ENCODE measurements at regions not wholly inside any gene's neighbourhood (a gene's known extent, or its start where the extent isn't known, plus 50 kb on each side); places are given as distances from the start of the nearest gene placed in this dataset.
A peak's percentile ranks its signal among the peaks of the same experiment; 100 is the strongest.

DNA sequence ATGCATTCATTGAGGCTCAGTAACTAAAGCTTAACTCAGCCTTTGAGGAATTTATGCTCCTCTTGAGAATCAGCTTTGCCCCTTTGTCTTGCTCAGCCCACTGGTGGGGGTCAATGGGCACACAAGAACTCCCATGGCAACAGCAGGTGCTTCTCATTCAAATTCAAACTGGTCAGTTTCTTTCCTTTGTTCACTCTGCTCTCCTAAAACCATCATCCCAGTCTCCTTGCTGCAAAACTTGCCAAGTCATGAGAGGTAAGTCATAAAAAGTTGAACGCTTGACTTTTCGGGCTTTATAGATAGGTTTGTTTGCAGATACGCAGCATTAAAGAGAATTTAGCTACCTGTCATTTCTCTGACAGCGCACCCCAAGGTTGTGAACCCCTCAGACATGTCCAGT, 146.8 kb downstream of the TFAP2A start:
- H3K27ac Mint-ChIP-seq = no peak overlapping the region
- H3K4me3 Mint-ChIP-seq = peak overlapping the region in 1 of 3 experiments; percentile 44
- no peaks in the 10 kb centered on the region for H3K36me3 Mint-ChIP-seq (ENCODE audit: low read depth)
- no peaks in the 10 kb centered on the region for H3K9me3 Mint-ChIP-seq
- TF ChIP-seq, protein P1, sequence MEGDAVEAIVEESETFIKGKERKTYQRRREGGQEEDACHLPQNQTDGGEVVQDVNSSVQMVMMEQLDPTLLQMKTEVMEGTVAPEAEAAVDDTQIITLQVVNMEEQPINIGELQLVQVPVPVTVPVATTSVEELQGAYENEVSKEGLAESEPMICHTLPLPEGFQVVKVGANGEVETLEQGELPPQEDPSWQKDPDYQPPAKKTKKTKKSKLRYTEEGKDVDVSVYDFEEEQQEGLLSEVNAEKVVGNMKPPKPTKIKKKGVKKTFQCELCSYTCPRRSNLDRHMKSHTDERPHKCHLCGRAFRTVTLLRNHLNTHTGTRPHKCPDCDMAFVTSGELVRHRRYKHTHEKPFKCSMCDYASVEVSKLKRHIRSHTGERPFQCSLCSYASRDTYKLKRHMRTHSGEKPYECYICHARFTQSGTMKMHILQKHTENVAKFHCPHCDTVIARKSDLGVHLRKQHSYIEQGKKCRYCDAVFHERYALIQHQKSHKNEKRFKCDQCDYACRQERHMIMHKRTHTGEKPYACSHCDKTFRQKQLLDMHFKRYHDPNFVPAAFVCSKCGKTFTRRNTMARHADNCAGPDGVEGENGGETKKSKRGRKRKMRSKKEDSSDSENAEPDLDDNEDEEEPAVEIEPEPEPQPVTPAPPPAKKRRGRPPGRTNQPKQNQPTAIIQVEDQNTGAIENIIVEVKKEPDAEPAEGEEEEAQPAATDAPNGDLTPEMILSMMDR (IDR thresholded peaks at IDR 0.05; ENCODE audit: unreplicated experiment in 3 of 3) = no peak
- peaks cover 26% of the 10 kb centered on the region for H3K27me3 Mint-ChIP-seq (ENCODE audit: low read depth)
- peaks cover 5% of the 10 kb centered on the region for H3K4me1 Mint-ChIP-seq

DNA sequence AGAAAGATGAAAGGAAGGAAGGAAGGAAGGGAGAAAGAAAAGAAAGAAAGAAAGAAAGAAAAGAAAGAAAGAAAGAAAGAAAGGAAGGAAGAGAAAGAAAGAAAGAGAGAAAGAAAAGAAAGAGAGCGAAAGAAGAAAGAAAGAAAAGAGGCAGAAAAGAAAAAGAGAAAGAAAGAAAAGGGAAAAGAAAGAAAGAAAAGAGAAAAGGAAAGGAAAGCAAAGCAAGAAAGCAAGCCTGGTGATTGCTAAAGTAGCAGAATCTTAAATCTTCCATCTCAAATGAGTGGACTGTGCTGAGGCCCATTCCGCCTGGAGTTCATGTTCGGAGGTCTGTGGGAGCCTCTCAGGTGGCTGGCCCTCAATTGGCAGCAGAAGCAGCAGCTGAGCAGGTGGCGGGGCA, 148.4 kb downstream of the TFAP2A start:
- TF ChIP-seq, protein P1 (IDR thresholded peaks at IDR 0.05; ENCODE audit: unreplicated experiment in 3 of 3) = no peak
- no peak overlapping the region for H3K4me3 Mint-ChIP-seq

DNA sequence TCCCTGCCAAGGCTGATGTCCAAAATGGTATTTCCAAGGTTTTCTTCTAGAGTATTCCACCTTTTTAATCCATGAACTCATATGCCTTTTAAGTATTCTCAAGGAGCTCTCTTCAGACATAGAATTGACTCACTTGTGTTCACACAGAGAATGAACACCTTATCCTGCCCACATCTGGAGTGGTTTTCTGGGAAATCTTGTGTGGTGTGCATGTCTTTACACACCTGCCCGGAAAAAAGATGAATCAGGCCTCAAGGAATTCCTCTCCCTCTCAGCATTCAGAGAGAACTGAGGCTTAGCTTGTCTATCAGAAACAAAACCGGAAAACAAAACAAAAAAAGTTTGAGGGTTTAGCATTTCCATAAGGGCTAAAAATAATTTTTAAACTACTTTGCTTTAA, 148.8 kb downstream of the TFAP2A start:
- TF ChIP-seq, protein P1 (IDR thresholded peaks at IDR 0.05; ENCODE audit: unreplicated experiment in 3 of 3) = no peak
- Mint-ChIP-seq H3K27ac (no peak overlapping the region), H3K9me3 (no peaks in the 10 kb centered on the region), H3K36me3 (ENCODE audit: low read depth) (no peaks in the 10 kb centered on the region), H3K4me3 (no peak overlapping the region), H3K27me3 (ENCODE audit: low read depth) (peaks cover 29% of the 10 kb centered on the region), H3K4me1 (peaks cover 5% of the 10 kb centered on the region)

More for the DNA sequence above, 148.4 kb downstream of the TFAP2A start:
- no peak overlapping the region for H3K27ac Mint-ChIP-seq
- no peaks in the 10 kb centered on the region for H3K36me3 Mint-ChIP-seq (ENCODE audit: low read depth)
- no peaks in the 10 kb centered on the region for H3K9me3 Mint-ChIP-seq
- H3K4me1 Mint-ChIP-seq = peaks cover 5% of the 10 kb centered on the region
- H3K27me3 Mint-ChIP-seq (ENCODE audit: low read depth) = peaks cover 29% of the 10 kb centered on the region

DNA sequence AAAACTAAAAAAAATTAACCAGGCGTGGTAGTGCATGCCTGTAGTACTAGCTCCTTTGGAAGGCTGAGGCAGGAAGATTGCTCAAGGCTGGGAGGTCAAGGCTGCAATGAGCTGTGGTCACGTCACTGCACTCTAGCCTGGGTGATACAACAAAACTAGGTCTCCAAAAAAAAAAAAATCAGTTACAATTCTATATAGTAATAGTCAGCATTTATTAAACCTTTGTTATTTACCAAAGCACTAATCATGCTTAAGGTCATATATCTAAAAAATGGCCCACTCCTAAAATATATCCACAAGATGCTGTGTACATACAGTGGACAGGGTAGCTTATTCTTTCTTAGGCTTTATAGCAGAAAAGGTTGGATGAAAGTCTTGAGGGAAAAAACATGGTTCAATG, 152.4 kb downstream of the TFAP2A start:
- Mint-ChIP-seq H3K9me3 (peaks cover 4% of the 10 kb centered on the region), H3K4me1 (peaks cover 4% of the 10 kb centered on the region), H3K36me3 (ENCODE audit: low read depth) (no peaks in the 10 kb centered on the region), H3K4me3 (no peak overlapping the region), H3K27ac (no peak overlapping the region), H3K27me3 (ENCODE audit: low read depth) (peaks cover 11% of the 10 kb centered on the region)
- TF ChIP-seq, protein P1 (IDR thresholded peaks at IDR 0.05; ENCODE audit: unreplicated experiment in 3 of 3) = no peak

DNA sequence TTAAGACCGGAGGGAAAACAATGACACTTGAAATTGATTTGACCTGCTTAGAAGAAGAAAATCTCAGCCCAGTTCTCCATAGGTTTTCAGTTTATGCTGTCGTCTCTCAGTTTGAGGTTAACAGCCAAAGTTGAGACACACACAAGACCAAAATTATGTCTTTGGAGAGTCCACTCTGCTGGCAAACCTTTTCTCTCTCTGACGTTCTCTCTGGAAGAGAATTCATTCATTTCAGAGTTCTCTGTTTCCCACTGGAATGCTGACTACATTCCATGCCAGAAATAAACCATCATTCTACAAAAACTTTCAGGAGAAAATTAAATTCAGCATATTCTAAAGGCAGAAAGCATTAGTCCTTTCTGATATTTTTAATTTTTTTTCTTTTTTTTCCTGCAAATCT, 155.2 kb downstream of the TFAP2A start:
- Mint-ChIP-seq H3K27me3 (ENCODE audit: low read depth) (peaks cover 4% of the 10 kb centered on the region), H3K36me3 (ENCODE audit: low read depth) (no peaks in the 10 kb centered on the region), H3K4me1 (peaks cover 4% of the 10 kb centered on the region), H3K9me3 (peaks cover 11% of the 10 kb centered on the region), H3K4me3 (no peak overlapping the region), H3K27ac (no peak overlapping the region)
- TF ChIP-seq, protein P1 (IDR thresholded peaks at IDR 0.05; ENCODE audit: unreplicated experiment in 3 of 3) = no peak

DNA sequence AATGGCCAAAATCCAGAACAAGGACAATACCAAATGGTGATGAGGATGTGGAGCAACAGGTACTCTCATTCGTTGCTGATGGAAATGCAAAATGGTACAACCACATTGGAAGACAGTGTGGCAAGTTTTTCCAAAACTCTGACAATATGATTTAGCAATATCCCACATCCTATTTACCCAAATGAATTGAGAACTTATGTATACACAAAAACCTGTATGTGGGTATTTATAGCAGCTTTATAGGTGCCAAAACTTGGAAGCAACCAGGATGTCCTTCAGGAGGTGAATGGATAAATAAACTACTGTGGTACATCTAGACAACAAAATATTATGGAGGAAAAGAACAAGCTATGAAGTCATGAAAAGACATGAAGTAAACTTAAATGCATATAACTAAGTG, 156.5 kb downstream of the TFAP2A start:
- H3K4me1 Mint-ChIP-seq = peaks cover 4% of the 10 kb centered on the region
- peaks cover 11% of the 10 kb centered on the region for H3K9me3 Mint-ChIP-seq
- no peaks in the 10 kb centered on the region for H3K36me3 Mint-ChIP-seq (ENCODE audit: low read depth)
- TF ChIP-seq, protein P1 (IDR thresholded peaks at IDR 0.05; ENCODE audit: unreplicated experiment in 3 of 3) = no peak
- H3K4me3 Mint-ChIP-seq = no peak overlapping the region
- H3K27me3 Mint-ChIP-seq (ENCODE audit: low read depth) = peaks cover 4% of the 10 kb centered on the region
- no peak overlapping the region for H3K27ac Mint-ChIP-seq

All from nephron (organoid).